DOHH2 (cell line): ENCODE measurements at regions not wholly inside any gene's neighbourhood (a gene's known extent, or its start where the extent isn't known, plus 50 kb on each side); places are given as distances from the start of the nearest gene placed in this dataset.

Experiments used
- CTCF ChIP-seq: fragments of 200-600 bp; sonication (generic); IDR thresholded peaks from one replicate; pipeline ENCODE4 v1.5.1; 2014; ENCODE audit warnings: antibody characterized with exemption, mild to moderate bottlenecking, low read depth, low read length; ENCODE audit not compliant: poor library complexity, severe bottlenecking
- EZH2phosphoT487 ChIP-seq: fragments of 200-600 bp; sonication (generic); IDR thresholded peaks from 2 replicates; pipeline ENCODE4 v1.6.1; 2017; ENCODE audit warnings: borderline replicate concordance, mild to moderate bottlenecking, antibody characterized with exemption, low read length, moderate library complexity, mixed read lengths

GRCh38 chr9:90005388-90005787 is 400.6 kb downstream of the GADD45G start:
- TF ChIP-seq CTCF, result no peak
- no peak for TF ChIP-seq EZH2phosphoT487
